ENCODE measurements at regions not wholly inside any gene's neighbourhood (a gene's known extent, or its start where the extent isn't known, plus 50 kb on each side); places are given as distances from the start of the nearest gene placed in this dataset.

GRCh38 chr2:506866-507265 is 170.3 kb downstream of the TMEM18 start:
- Histone ChIP-seq H3K4me2 (ENCODE audit: low read depth, low read length) (no peak overlapping the region), H3K27ac (ENCODE audit: extremely low read length, insufficient read depth, low read length) (no peak overlapping the region), H3K79me2 (ENCODE audit: insufficient read depth, low read length) (no peaks in the 10 kb centered on the region), H3K4me3 (replicated peaks in 1 of 3; ENCODE audit: insufficient read depth in 1 of 3, low read depth in 2 of 3, low read length in 3 of 3) (no peak overlapping the region), H4K20me1 (ENCODE audit: insufficient read depth, low read length) (no peaks in the 10 kb centered on the region), H3K9me3 (ENCODE audit: low read length) (no peaks in the 10 kb centered on the region), H3K36me3 (replicated peaks in 1 of 2; ENCODE audit: control insufficient read depth in 1 of 2, insufficient read depth in 2 of 2, low read length in 2 of 2) (no peaks in the 10 kb centered on the region), H2AFZ (ENCODE audit: low read length) (no peak overlapping the region), H3K4me1 (ENCODE audit: insufficient read depth, low read length) (no peaks in the 10 kb centered on the region), H3K27me3 (ENCODE audit: control insufficient read depth in 1 of 2, insufficient read depth in 2 of 2, low read length in 2 of 2) (peaks cover 0 to 34% of the 10 kb centered on the region in 2 experiments; a peak in 2 of 5 replicates), H3K9ac (ENCODE audit: insufficient read depth, low read depth, low read length) (no peak overlapping the region)
- TF ChIP-seq, protein P1, sequence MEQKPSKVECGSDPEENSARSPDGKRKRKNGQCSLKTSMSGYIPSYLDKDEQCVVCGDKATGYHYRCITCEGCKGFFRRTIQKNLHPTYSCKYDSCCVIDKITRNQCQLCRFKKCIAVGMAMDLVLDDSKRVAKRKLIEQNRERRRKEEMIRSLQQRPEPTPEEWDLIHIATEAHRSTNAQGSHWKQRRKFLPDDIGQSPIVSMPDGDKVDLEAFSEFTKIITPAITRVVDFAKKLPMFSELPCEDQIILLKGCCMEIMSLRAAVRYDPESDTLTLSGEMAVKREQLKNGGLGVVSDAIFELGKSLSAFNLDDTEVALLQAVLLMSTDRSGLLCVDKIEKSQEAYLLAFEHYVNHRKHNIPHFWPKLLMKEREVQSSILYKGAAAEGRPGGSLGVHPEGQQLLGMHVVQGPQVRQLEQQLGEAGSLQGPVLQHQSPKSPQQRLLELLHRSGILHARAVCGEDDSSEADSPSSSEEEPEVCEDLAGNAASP (CRISPR knock-in tag; IDR thresholded peaks at IDR 0.05; ENCODE audit: borderline replicate concordance), result no peak
- TF ChIP-seq, protein P2, sequence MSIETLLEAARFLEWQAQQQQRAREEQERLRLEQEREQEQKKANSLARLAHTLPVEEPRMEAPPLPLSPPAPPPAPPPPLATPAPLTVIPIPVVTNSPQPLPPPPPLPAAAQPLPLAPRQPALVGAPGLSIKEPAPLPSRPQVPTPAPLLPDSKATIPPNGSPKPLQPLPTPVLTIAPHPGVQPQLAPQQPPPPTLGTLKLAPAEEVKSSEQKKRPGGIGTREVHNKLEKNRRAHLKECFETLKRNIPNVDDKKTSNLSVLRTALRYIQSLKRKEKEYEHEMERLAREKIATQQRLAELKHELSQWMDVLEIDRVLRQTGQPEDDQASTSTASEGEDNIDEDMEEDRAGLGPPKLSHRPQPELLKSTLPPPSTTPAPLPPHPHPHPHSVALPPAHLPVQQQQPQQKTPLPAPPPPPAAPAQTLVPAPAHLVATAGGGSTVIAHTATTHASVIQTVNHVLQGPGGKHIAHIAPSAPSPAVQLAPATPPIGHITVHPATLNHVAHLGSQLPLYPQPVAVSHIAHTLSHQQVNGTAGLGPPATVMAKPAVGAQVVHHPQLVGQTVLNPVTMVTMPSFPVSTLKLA (IDR thresholded peaks at IDR 0.05), result no peak
- TF ChIP-seq, protein P3, sequence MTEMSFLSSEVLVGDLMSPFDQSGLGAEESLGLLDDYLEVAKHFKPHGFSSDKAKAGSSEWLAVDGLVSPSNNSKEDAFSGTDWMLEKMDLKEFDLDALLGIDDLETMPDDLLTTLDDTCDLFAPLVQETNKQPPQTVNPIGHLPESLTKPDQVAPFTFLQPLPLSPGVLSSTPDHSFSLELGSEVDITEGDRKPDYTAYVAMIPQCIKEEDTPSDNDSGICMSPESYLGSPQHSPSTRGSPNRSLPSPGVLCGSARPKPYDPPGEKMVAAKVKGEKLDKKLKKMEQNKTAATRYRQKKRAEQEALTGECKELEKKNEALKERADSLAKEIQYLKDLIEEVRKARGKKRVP (CRISPR knock-in tag; IDR thresholded peaks at IDR 0.05), result no peak
- TF ChIP-seq ZNF253 (CRISPR knock-in tag; IDR thresholded peaks at IDR 0.05; ENCODE audit: borderline replicate concordance) (no peak), PAX8 (CRISPR knock-in tag; IDR thresholded peaks at IDR 0.05; ENCODE audit: borderline replicate concordance) (no peak), SPEN (CRISPR knock-in tag; IDR thresholded peaks at IDR 0.05; ENCODE audit: low read depth) (no peak), ZNF33B (CRISPR knock-in tag; IDR thresholded peaks at IDR 0.05) (no peak), AGO1 (IDR thresholded peaks at IDR 0.05; ENCODE audit: low read depth, low read length, poor library complexity, severe bottlenecking) (no peak), E2F2 (CRISPR knock-in tag; IDR thresholded peaks at IDR 0.05; ENCODE audit: borderline replicate concordance) (no peak), DDIT3 (CRISPR knock-in tag; IDR thresholded peaks at IDR 0.05) (no peak), ZFP82 (CRISPR knock-in tag; IDR thresholded peaks at IDR 0.05; ENCODE audit: borderline replicate concordance) (no peak), ZNF558 (CRISPR knock-in tag; IDR thresholded peaks at IDR 0.05; ENCODE audit: borderline replicate concordance) (no peak)
- ChIA-PET CTCF (ENCODE audit: low intra/inter-chr PET ratio, low total read pairs) (no interaction called here), POLR2A (no interaction called here)
- 34% methylated on average over 5 of the region's 5 CpGs for WGBS (ENCODE audit: low lambda C conversion rate)
- in situ Hi-C loops (cut with HindIII; ENCODE audit: extremely low pct_ligation_motif_present, low pct_unique_long_range_greater_than_20kb), result no loop called here
- DNase-seq (ENCODE audit: low spot score) (no peak), FAIRE-seq (no peak), ATAC-seq (no peak)
- intact Hi-C loops (cut with micrococcal nuclease; ENCODE audit: unreplicated experiment), result no loop called here
- no TSS peak for BruUV-seq (replicated peaks)

Measured in HepG2 (cell line).